ENCODE measurements at regions not wholly inside any gene's neighbourhood (a gene's known extent, or its start where the extent isn't known, plus 50 kb on each side); places are given as distances from the start of the nearest gene placed in this dataset.

DNA sequence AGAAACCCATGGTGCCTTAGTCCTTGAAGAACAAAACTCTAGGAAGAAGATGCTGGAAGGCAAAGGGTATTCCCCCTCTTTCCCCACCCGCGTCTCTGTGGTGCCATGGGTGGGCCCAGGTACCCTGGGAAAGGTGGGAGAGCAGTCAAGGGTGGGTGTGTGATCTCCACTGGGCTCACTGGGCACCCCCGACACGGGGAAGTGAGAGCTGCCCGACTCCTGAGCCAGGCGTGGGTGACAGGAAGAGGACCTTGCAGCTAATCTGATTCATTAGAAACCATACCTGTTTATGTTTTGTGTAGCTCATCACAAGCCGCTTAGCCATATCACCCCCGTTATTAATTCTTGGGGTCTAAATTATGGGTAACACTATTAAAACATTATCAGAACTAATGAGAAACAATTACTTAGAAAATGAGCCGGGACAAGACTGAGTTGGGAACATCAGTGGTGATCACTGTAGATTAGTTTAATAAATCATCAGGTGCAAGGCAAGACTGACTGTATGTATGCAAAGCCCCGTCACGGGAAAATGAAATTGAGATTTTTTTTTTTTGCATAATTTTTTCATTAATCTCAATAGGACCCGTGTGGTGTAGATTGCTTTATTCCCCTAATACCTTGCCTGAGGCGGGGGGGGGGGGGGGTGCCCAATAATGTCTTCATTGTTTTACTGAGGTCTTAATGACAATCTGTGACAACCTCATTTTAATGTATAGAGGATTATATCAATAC, 77.3 kb downstream of the ZIC5 start:
- intact Hi-C loops (cut with micrococcal nuclease): loop anchor here (10.0 kb wide), 2 partner anchors 71 to 101 kb away; no protein-coding TSS in a partner anchor

DNA sequence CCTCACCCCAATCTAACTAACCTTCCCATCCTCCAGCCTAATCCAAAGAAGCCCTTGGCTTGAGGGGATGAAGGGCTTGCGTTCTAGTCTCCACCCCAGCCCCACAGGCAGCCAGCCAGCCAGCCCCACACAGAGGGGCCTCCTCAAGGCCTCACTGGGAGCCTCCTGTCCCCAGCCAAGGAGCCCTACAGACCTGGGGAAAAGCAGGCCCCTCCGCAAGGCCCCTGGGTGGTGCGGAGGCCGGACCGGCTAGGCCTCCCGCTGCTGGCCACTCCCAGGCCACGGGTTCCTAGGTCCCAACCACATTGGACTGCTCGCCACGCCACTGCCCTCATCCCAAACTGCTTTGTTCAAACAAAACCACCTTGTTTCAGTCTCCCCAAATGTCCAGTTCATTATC, 78.0 kb downstream of the ZIC5 start:
- intact Hi-C loops (cut with micrococcal nuclease): loop anchor here (10.0 kb wide), 2 partner anchors 71 to 101 kb away; no protein-coding TSS in a partner anchor

GRCh38 chr13:99892866-99893504, 78.6 kb downstream of the ZIC5 start:
- intact Hi-C loops (cut with micrococcal nuclease): loop anchor here (10.0 kb wide), 2 partner anchors 72 to 102 kb away; no protein-coding TSS in a partner anchor

GRCh38 chr13:99892196-99892613, 79.4 kb downstream of the ZIC5 start:
- intact Hi-C loops (cut with micrococcal nuclease): loop anchor here (10.0 kb wide), 2 partner anchors 73 to 103 kb away; no protein-coding TSS in a partner anchor

GRCh38 chr13:99886706-99887105, 84.9 kb downstream of the ZIC5 start:
- intact Hi-C loops (cut with micrococcal nuclease): no loop called here

DNA sequence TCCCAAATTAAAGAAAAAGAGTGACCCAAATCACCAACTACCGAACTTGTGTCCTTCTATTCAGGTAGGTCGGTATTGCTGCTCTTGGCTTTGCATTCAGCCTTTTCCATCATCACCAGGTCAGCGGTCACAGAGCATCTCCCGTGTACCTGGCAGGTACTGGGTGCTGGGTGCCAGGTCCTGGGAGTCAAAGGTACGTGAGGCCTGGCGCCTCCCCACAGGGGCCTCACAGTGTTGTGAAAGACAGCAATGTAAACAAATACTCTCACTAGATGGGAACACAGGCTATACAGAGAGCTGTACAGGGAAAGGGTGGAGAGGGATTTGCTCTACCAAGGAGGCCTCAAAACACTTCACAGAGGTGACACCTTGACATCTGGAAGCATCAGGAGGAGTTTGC, 86.7 kb downstream of the ZIC5 start:
- intact Hi-C loops (cut with micrococcal nuclease): no loop called here

DNA sequence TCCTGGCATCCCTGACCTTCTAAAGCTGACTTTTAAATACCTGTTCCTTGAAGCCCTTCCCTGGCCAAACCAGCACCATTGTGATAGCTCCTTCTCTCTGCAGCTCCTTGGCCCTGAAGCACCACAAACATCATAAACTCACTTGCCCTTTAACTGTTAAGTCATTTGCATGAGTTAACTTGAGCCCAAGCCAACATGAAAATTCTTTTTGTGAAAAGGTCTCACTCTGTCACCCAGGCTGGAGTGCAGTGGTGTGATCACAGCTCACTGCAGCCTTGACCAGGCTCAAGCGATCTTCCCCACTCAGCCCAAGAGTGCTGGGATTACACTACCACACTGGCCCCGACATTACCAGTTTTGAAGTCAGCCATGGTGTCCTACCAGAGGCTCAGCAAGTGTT, 87.8 kb downstream of the ZIC5 start:
- intact Hi-C loops (cut with micrococcal nuclease): no loop called here

DNA sequence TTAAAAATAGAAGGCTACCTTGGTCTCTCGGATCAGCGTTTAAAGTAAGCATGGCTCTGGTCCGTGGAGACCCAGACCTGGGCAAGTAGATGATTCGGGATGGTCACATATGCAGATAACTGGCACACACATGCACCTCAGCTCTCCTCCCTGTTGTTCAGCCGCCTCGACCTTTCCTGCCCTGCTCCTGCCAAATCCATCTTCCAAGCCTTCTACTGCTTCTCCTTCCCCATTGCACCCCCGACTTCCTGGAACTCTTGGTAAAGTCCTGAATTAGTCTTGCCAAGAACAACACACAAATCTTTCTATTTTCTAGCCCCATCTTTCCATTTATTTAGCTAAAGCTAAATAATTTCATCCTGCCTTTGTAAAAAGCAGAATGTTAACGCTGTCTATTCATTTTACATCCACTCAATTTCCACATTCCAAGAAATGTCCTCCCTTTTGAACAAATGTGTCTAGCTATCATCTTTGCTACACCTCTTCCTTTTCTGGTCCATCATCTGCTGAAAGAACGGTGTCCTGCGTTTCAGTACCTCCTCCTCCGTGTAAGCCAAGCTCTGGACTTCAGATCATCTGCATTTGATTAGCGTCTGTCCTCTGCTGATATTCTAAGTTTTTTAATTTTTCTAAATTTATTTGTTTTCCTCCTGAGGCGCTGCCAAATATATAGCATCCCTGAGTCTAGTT, 92.5 kb downstream of the ZIC5 start:
- intact Hi-C loops (cut with micrococcal nuclease): no loop called here

DNA sequence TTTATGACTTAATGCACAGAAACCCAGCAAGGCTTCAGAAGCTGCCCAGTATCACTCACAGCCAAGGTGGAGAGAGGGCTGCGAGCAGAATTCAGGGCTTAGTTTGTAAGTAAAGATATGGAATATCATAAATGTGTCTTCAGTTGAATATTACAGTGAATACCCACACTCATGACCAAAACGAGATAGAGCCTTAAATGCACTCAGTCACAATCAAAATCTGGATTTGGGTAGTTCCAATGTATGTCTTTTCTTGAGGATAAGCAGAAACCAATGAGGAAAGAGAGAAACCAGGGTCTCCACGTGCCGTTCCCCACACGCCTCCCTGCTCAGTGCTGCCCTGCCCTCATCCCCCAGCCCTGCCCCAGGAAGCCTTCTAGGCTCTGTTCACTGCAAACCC, 94.9 kb downstream of the ZIC5 start:
- intact Hi-C loops (cut with micrococcal nuclease): no loop called here

DNA sequence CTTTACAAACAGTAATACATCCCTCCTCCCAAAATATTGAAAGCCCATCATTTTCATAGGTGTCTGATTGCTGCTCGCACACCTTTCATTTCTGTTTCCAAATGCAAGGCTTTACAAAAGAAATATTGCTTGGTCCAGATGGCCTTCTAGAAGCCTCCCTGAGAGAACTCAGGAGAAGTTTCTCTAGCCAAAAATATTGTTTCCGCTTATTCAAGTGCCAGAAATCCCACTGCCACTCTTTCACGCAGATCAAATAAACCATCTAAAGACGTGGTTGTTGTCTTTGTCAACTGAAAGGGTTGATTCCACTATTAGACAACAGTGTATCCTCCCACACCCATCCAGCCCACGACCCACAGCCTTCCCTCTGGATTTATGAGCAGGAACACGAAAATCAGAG, 96.2 kb downstream of the ZIC5 start:
- intact Hi-C loops (cut with micrococcal nuclease): no loop called here

GRCh38 chr13:99873832-99874430, 97.6 kb downstream of the ZIC5 start:
- intact Hi-C loops (cut with micrococcal nuclease): no loop called here

- intact Hi-C loops (cut with micrococcal nuclease): no loop called here
Measured at GRCh38 chr13:99873141-99873540, 98.4 kb downstream of the ZIC5 start.

- intact Hi-C loops (cut with micrococcal nuclease): no loop called here
Measured at GRCh38 chr13:99871249-99871898, 100.2 kb downstream of the ZIC5 start.

GRCh38 chr13:99870541-99870940, 101.0 kb downstream of the ZIC5 start:
- intact Hi-C loops (cut with micrococcal nuclease): no loop called here

GRCh38 chr13:99869830-99870229, 101.7 kb downstream of the ZIC5 start:
- intact Hi-C loops (cut with micrococcal nuclease): no loop called here

- intact Hi-C loops (cut with micrococcal nuclease): no loop called here
Measured at GRCh38 chr13:99868767-99869166, 102.8 kb downstream of the ZIC5 start.

DNA sequence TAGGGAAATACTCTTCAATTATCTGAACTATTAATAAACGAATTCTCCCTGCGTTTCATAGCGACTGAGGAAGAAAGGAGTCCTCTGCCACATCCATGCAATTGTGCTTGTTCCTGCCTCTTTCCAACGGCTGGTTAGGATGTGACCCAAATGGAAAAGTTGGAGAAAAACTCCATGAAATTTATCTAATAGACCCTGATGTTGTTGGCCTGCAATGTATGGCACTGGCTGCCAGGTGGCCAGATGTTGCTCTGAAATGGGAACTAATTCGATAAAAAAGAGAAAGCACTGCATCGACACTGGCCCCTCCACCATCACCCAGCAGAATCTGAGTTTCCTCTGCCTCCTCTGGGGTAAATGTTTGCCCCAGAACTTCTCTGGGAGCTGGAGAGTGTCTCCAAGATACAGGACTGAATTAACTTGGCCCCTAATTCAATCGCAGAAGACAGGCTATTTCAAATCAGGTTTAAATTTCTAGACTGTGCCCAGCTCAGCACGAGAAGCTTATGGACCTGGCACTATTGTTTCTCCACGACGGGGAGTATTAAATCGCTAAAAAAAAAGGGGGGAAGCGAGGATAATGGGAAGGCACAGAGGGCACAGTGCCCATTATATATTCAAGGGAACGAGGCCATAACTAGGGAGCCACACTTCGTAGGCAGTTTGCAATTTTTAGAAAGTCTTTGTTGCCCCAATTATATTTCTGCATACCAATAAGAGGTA, 103.9 kb downstream of the ZIC5 start:
- intact Hi-C loops (cut with micrococcal nuclease): no loop called here

GRCh38 chr13:99866781-99867180, 104.8 kb downstream of the ZIC5 start:
- intact Hi-C loops (cut with micrococcal nuclease): no loop called here

DNA sequence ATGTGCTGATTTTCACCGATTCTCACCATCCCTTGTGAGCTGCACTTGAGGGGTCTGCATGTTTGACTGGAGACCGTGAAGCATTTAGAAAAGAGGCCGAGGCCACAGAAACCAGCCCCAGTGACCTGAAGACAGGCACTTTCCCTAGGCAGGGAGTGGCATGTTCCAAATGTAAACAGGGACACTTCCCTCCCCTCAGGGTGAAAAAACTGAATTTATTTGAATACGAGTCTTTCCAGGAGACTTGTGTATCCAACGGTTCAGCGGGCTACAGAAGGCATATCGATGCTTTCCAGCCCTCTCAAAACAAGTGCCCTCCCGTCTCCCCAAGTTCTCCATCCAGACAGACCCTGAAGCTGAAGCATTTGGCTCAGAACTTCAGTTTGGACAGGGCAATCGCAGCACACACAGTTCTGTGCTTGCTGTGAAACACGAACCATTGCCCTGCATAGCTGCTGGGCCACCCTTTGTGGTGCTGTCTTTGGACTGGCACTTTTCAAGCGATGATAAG, 106.1 kb downstream of the ZIC5 start:
- intact Hi-C loops (cut with micrococcal nuclease): no loop called here

DNA sequence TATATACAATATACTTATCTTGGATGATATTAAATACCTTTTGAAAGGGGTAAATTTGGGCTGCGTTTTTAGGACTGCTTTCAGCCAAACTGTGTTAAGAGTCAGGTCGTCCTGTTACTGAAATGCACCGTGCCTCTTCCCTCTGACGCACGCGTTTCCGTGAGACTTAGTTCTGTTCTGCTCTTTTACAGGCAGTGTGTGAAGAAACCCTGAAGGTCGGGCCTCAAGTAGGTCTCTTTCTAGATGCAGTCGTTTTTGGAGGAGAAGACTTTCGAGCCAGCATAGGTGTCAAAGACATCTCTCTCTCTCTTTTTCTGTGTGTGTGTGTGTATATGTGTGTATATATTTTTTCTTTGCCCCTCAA, 107.0 kb downstream of the ZIC5 start:
- intact Hi-C loops (cut with micrococcal nuclease): no loop called here

Measured in T-helper 2 cell treated with Interferon-gamma antibody and Interleukin-4, amounts not matched to agents 100 ng/mL and 5 ng/mL, for 36 hours (primary cell).